AG09319 (cell line): ENCODE measurements at regions not wholly inside any gene's neighbourhood (a gene's known extent, or its start where the extent isn't known, plus 50 kb on each side); places are given as distances from the start of the nearest gene placed in this dataset.

Source experiments
- DNase-seq: peaks from one replicate; pipeline ENCODE4 v3.0.0-alpha.2; 2010; ENCODE audit warnings: low read depth; ENCODE audit errors: extremely low read depth
- CTCF ChIP-seq: IDR thresholded peaks from 2 replicates; pipeline ENCODE4 v1.5.1; 2011; ENCODE audit warnings: low read depth, mild to moderate bottlenecking, inconsistent platforms, low read length, moderate library complexity

GRCh38 chr10:10785627-10786026, 232.0 kb upstream of the CELF2 start:
- no peak for TF ChIP-seq CTCF
- DNase-seq, result no peak

GRCh38 chr10:10786109-10787090, 231.3 kb upstream of the CELF2 start:
- no peak for TF ChIP-seq CTCF
- DNase-seq, result no peak

- DNase-seq, result no peak
- TF ChIP-seq CTCF, result no peak
Observed at GRCh38 chr10:10787586-10787985, 230.1 kb upstream of the CELF2 start.

DNA sequence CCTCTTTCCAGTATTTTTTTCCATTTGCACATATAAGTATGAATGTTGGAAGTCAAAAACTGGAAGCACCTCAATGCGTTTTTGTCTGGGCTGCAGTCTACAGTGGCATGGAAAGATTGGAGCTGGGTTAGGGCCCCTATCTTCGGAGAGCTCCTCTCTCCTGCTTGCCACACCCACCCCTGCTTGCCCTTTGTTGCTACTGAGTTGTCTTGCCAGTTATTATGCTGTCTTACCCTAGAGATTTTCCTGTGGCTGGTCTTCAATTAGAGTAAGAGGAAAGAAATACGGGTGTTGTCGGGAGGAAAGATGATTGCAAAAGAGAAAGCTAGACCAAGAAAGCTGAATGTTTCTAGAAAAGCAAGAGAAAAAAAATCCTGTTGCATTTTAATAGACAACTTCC, 228.9 kb upstream of the CELF2 start:
- DNase-seq, result no peak
- TF ChIP-seq CTCF, result no peak

DNA sequence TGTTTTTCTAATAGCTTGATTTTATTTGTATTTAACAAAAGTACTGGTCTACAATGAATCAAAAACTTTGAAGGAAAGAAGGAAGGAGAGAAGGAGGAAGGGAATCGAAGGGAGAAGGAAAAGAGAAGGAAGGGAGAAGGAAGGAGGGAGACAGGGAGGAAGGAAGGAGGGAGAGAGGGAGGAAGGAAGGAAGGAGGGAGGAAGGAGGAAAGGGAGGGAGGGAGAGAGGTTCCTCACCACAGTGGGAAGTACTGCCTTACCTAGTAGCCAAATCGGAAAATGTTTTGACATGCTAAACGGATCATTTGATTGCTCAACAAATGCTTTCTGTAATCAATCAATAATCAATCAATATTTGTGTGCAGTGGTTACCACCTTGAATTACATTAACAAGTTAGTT, 225.8 kb upstream of the CELF2 start:
- DNase-seq, result no peak
- TF ChIP-seq CTCF, result no peak

GRCh38 chr10:10792681-10793080, 225.0 kb upstream of the CELF2 start:
- DNase-seq, result no peak
- TF ChIP-seq CTCF, result no peak

- no peak for DNase-seq
- no peak for TF ChIP-seq CTCF
Observed at GRCh38 chr10:10794046-10794445, 223.6 kb upstream of the CELF2 start.
